D341Med (cell line): ENCODE measurements at regions not wholly inside any gene's neighbourhood (a gene's known extent, or its start where the extent isn't known, plus 50 kb on each side); places are given as distances from the start of the nearest gene placed in this dataset.

ENCODE experiments used
- DNase-seq: peaks from one replicate; pipeline ENCODE4 v3.0.0; 2012; ENCODE audit warnings: low spot score

DNA sequence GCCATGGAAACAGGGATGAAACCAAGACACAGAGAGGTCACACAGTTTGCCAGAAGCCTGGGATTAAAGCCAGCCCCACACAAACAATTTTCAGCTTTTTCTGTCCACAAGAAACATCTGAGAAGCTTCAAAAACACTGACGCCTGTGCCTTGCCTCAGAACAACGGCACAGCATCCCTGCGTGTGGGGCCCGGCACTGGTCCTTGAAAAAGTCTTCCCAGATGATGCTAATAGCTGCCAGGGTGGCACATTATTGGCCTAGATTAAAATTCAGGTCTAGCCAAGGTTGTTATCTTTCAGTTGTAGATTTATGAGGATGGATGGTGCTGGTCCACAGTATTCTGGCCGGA lies 321.4 kb downstream of the HAPSTR1 start:
- no peak for DNase-seq

DNA sequence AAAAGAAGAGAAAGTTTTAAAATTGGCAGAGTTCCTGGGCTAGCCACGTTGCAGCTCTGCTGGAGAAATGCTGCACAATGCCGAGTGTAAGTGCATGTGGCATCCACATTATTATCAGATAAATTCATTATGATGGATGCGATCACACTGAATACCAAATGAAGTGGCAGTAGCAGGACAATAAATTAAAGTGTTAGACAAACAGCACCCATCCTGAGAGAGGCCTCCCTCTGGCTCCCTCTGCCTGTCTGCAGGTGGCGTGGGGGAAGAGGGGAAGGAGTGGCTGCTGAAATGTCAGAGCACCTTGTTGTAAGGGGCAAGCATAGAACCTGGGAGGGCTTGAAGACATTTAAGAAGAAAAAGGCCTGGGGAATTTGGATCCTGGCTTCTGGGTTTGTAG lies 324.1 kb downstream of the HAPSTR1 start:
- no peak for DNase-seq

- DNase-seq = no peak
Measured at GRCh38 chr16:9417898-9418297, 326.5 kb downstream of the HAPSTR1 start.

DNA sequence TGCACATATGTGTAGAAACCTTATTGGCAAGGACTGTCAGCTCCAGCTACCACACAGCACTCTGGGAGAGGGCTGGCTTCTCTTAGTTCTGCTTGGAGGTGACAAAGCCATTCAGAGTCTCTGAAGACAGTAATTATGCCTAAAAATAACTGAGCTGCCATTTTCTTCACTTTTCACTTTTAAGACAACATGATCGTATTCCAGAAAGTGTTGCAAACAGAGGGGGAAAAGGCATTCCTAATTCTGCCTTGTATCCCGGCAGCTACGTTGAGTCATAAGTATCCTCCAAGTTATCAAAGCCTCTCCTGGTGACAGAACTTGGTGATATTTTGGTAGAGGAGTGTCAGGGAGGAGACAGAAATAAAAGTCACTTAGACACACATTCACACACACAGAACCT lies 327.7 kb downstream of the HAPSTR1 start:
- no peak for DNase-seq

DNA sequence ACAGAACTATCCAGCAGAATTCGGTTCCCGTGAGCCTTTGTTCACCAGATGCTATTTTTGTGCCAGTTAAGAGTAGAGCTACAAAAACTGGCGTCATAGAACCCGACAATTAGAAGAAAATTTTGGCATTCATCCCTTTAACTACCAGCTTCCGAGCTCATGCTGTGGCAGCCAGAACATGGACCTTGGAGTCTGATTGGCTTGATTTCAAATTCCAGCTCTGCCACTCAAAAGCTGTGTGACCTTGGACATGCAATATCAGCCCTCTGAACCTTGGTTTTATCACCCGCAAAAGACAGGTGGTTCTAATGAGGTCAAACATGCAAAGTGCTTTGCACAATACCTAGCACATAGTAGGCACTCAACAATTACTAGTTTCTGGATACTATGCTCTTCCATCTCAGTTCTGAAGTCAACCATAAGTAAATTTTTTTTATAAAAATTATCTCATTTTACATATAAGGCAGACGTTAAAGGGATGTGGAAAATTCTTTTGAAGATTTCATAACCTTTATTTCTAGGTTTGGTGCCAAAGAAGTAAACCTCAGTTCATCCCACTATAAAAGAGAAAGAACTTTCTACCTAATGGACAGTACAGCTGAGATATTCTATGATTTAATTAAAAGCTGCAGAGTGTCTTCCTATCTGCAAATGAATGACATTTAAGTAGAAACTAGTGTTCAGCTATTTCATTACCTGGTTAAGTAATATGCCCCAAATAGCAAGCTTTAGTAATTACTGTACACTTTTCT lies 331.5 kb downstream of the HAPSTR1 start:
- DNase-seq = no peak

GRCh38 chr16:9425236-9425635 lies 333.8 kb downstream of the HAPSTR1 start:
- no peak for DNase-seq

DNA sequence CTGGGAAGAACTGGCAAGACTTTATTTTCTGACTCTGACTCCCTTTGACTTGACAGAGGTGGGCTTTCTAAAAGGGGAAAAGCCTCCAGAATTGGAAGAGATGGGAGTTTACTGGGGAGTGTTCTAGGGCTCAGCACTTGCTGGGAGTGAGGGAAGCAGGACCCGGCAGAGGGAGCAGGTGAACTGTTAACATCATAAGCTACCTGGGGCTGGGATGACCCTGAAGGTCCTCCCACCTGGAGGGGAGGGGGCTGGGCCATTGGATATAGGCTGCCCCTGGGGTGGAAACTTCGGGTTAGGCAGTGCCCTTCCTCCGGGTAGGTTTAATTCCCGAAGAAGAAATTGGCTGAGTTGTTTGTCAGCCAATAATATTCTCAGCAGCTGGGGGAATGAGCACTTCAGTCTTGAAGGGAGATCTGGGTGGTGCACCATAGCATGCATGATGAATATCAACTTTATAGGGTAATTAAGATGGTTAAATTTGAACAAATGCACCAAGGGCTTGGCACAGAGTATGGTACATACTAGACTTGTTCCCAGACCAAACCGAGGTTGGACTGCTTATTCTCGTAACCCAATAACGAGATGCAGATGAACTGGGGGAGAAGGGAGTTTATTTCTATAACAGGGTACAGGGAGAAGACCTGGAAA lies 337.0 kb downstream of the HAPSTR1 start:
- no peak for DNase-seq

DNA sequence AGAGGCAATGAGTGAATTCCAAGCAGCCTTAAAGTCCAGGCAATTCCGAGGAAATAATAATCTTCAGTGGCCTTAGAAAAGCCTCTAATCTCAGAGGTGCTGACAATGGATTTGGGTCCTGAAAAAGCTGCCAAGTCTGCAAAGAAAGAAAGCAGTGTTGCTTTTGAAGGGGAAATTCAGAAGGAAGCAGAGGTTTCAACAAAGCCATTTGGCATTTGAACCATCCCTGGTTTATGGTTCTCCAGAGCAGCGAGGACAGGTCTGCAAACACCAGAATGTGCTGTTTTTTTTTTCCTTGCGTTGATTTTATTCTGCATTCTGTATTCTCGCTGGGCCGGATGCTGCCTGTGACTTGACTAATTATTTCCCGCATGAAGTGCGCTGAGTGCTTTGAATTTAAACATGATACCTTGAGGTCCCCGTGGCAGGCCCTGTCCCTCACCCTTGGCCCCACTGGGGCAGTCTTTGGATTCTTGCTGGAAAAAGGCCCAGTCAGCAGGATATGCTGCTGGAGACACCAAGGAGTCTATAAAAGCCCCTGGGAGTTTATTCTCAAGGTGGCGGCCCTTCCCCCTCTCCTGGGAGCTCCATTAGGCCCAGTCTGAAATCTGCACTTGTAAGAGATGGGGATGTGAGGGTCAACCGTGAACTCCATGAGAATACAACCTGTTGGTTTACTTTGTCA lies 338.3 kb downstream of the HAPSTR1 start:
- no peak for DNase-seq

- no peak for DNase-seq
Measured at GRCh38 chr16:9434659-9435058, 343.2 kb downstream of the HAPSTR1 start.

GRCh38 chr16:9436175-9436574 lies 344.7 kb downstream of the HAPSTR1 start:
- DNase-seq = no peak

DNA sequence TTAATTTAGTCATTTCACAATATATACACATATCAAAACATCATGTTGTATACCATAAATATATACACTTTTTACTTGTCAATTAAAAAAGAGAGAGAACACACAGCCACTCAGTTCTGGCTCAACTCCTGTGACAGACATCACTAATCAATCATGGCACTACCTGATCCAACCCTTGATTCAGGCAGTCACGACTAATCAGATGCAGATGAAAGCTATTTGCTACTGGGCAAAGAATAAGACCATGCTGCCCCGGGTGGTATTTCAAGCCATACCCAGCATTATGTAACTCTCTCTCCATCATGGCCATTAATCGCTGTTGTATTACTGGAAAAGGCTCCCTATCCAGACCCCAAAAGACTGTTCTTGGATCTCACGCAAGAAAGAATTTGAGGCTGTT lies 345.7 kb downstream of the HAPSTR1 start:
- no peak for DNase-seq

GRCh38 chr16:9438991-9439390 lies 347.5 kb downstream of the HAPSTR1 start:
- no peak for DNase-seq

DNA sequence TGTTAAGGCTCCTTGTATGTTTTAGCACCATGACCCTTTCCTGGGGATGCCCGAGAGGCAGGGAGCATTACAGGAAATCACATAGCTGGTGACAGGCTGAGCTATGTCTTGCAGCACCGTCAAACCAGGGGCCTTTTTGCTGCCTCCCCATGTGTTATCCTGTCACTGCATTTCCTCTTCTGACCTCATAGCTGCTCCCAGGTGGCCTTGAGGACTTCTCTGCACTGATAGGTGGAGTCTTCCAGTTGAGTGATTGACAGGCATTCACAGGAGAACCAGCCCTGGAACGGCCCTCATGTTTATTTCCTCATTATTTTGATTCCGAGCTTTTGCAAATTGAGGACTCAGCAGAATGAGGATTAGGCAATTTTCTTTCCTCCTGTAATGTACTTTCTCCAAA lies 349.6 kb downstream of the HAPSTR1 start:
- DNase-seq = no peak

DNA sequence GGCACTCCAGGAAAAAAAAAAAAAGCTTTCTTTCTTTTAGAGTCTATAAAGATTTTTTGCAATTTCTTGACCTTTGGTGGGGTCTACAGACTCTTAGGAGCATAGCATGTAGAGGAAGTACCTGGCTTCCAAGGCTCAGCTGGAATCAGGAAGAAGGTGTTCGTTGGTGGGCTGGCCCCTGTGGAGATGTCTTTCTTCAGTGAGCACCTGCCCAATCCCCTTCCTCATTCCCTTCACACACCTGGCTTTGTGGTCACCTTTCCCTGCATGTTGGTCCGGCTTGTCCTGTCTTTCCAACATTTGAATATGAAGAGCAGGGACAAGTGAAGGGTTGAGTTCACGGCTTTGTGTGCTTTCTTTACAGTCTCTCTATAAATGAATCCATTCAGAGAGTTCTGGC lies 352.4 kb downstream of the HAPSTR1 start:
- no peak for DNase-seq

GRCh38 chr16:9446471-9447194 lies 355.2 kb downstream of the HAPSTR1 start:
- DNase-seq = no peak

GRCh38 chr16:9447195-9447551 lies 355.7 kb downstream of the HAPSTR1 start:
- DNase-seq = no peak

- DNase-seq = no peak
Measured at GRCh38 chr16:9447699-9448098, 356.3 kb downstream of the HAPSTR1 start.

- no peak for DNase-seq
Measured at GRCh38 chr16:9449597-9449996, 358.2 kb downstream of the HAPSTR1 start.

GRCh38 chr16:9457215-9457614 lies 365.8 kb downstream of the HAPSTR1 start:
- no peak for DNase-seq

DNA sequence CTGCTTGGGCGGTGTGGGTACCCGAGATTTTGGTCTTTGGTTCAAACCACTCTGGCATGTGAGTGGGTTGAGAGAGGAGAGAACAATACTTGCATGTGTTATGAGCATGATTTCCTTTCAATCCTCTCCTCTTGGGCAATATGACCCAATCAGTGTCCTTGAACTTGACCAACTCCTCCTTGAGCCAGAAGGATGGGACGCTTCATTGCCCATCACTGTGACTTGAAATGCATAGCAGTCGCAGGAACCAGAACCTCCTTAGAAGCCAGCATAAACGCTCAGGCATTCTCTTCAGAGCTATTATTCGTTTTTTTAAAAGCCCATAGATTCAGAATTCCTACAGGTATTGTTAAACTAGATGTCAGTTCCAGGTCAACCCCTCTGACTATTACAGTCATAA lies 367.4 kb downstream of the HAPSTR1 start:
- no peak for DNase-seq

DNA sequence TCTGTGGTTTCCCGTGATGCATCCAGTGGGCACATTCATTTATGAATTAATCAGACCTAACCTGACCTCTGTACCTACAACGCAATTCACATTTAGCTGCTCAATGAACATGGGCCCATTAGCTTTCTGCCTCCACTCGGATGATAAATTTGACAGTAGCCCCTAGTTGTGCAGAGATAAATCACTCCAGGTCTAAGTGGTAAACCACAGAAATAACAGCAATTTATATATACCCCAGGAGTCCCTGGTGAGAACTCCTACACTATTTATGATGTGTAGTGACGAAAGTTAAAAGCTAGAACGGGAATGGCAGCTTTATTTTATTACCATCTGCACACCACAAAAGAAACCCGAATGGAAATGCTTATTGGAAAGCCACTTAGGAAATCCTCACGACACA lies 371.5 kb downstream of the HAPSTR1 start:
- DNase-seq = no peak

- no peak for DNase-seq
Measured at GRCh38 chr16:9463461-9463860, 372.0 kb downstream of the HAPSTR1 start.

GRCh38 chr16:9465161-9465560 lies 373.7 kb downstream of the HAPSTR1 start:
- DNase-seq = no peak
